ENCODE measurements at regions not wholly inside any gene's neighbourhood (a gene's known extent, or its start where the extent isn't known, plus 50 kb on each side); places are given as distances from the start of the nearest gene placed in this dataset.

DNA sequence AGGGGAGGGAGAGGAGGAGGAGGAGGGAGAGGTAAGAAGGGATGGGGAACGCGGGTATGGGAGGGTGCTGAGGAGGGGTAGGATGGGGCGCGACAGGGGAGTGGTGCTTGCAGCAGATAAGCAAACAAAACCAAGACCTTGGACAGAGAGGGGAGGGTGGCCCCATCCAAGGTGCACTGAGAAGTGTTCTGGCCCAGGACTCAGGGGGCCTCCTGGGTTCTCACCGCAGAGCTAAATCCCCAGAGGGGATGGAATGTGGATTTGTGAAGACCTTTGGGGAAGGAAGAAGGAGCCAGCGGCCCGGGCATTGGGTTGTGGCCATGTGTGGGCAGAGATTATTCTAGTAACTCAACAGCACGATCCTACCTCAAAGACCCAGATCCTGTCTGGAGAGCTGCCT lies 90.9 kb upstream of the LINC01488 start:
- intact Hi-C loops (cut with micrococcal nuclease) (no loop called here), dilution Hi-C loops (cut with HindIII; ENCODE audit: low sequenced_read_pairs, unreplicated experiment) (no loop called here), in situ Hi-C loops (cut with MboI; ENCODE audit: low sequenced_read_pairs) (no loop called here)
- H4K5ac ChIP-seq (ENCODE audit: low read depth, low read length): no peak overlapping the region
- H3K9ac ChIP-seq (ENCODE audit: low read depth, low read length): no peak overlapping the region
- no peak overlapping the region for H3K4me3 ChIP-seq (ENCODE audit: insufficient read depth, low read depth, low read length)
- H2AK9ac ChIP-seq (replicated peaks; ENCODE audit: low read depth, low read length, poor library complexity): no peak overlapping the region
- H4K91ac ChIP-seq (ENCODE audit: insufficient read depth, low read depth, low read length): no peak overlapping the region
- no peak overlapping the region for H2BK20ac ChIP-seq (ENCODE audit: low read depth, low read length)
- H3K14ac ChIP-seq (replicated peaks; ENCODE audit: low read depth, low read length): no peak overlapping the region
- H3K27ac ChIP-seq (ENCODE audit: insufficient read depth, low read length): no peak overlapping the region
- no peaks in the 10 kb centered on the region for H3K36me3 ChIP-seq (ENCODE audit: control insufficient read depth, insufficient read depth, low read length)
- H2AK5ac ChIP-seq (ENCODE audit: low read depth, low read length): 0 out of 2 replicates have a peak overlapping the region, but pooled peaks have one; percentile 21
- H3K9me1 ChIP-seq (ENCODE audit: insufficient read depth, low read length): no peaks in the 10 kb centered on the region
- TF ChIP-seq MAFK (IDR thresholded peaks at IDR 0.05; ENCODE audit: low read depth, low read length): no peak
- TF ChIP-seq MXI1 (IDR thresholded peaks at IDR 0.05; ENCODE audit: borderline replicate concordance, low read depth, low read length): no peak
- TF ChIP-seq RFX5 (IDR thresholded peaks at IDR 0.05; ENCODE audit: low read depth, low read length): no peak
- no peak for TF ChIP-seq POLR2A (IDR thresholded peaks at IDR 0.05; ENCODE audit: low read depth, low read length)
- TF ChIP-seq SMC3 (IDR thresholded peaks at IDR 0.05; ENCODE audit: low read depth, low read length): no peak
- no peak for TF ChIP-seq CHD1 (IDR thresholded peaks at IDR 0.05; ENCODE audit: low read depth, low read length)
- TF ChIP-seq MAZ (IDR thresholded peaks at IDR 0.05; ENCODE audit: borderline replicate concordance, low read depth, low read length): no peak
- TF ChIP-seq CEBPB (IDR thresholded peaks at IDR 0.05; ENCODE audit: low read depth, low read length): no peak
- TF ChIP-seq USF2 (IDR thresholded peaks at IDR 0.05; ENCODE audit: low read depth, low read length): no peak
- no peak for TF ChIP-seq ELK1 (IDR thresholded peaks at IDR 0.05; ENCODE audit: borderline replicate concordance, low read depth, low read length)
- no peak for TF ChIP-seq RCOR1 (IDR thresholded peaks at IDR 0.05; ENCODE audit: insufficient replicate concordance, low read length)
- TF ChIP-seq RAD21 (IDR thresholded peaks at IDR 0.05; ENCODE audit: low read length): no peak
- no peak for TF ChIP-seq FOS (IDR thresholded peaks at IDR 0.05; ENCODE audit: low read depth, low read length)
- no peak for TF ChIP-seq BHLHE40 (IDR thresholded peaks at IDR 0.05; ENCODE audit: low read depth, low read length)
- TF ChIP-seq NFE2L2 (IDR thresholded peaks at IDR 0.05; ENCODE audit: low read depth, low read length): no peak
- TF ChIP-seq CTCF (conservative IDR thresholded peaks at IDR 0.05; ENCODE audit: low read depth, low read length): no peak
- no peaks in the 10 kb centered on the region for H4K20me1 ChIP-seq (ENCODE audit: insufficient read depth, low read length)
- no peak overlapping the region for H3K4me2 ChIP-seq (ENCODE audit: low read depth, low read length)
- H2BK5ac ChIP-seq (ENCODE audit: low read depth, low read length, poor library complexity, severe bottlenecking): no peak overlapping the region
- no peak overlapping the region for H3K4ac ChIP-seq (ENCODE audit: low read depth, low read length)
- BruUV-seq (replicated peaks): no TSS peak
- ChIA-PET CTCF (no interaction called here), POLR2A (ENCODE audit: unreplicated experiment) (interaction anchor here (0.5 kb wide), 1 partner anchor 25 kb away, joined by 4 read pairs; no protein-coding TSS in a partner anchor)
- H3K79me1 ChIP-seq (ENCODE audit: low read depth in 1 of 2, low read length in 2 of 2): no peaks in the 10 kb centered on the region
- no peak overlapping the region for H3K18ac ChIP-seq (ENCODE audit: low read depth, low read length)
- 82% methylated on average over 4 of the region's 8 CpGs; no CpG with 5 or more reads in 1 of the 2 experiments for WGBS, 2 experiments (ENCODE audit: extremely low coverage in 2 of 2, insufficient read length in 1 of 2)
- no peak for ATAC-seq (ENCODE audit: low read depth)
- DNase-seq: no peak
- no peak overlapping the region for H4K8ac ChIP-seq (ENCODE audit: low read depth in 2 of 2, low read length in 2 of 2)
- peaks cover 7% of the 10 kb centered on the region; the same call in 1 of the 2 replicates for H3K27me3 ChIP-seq (ENCODE audit: control insufficient read depth, insufficient read depth, low read length)
- H2AFZ ChIP-seq (replicated peaks; ENCODE audit: low read length, poor library complexity): no peak overlapping the region
- H3K4me1 ChIP-seq (ENCODE audit: control insufficient read depth, insufficient read depth, low read length): no peaks in the 10 kb centered on the region
- H2BK15ac ChIP-seq (ENCODE audit: low read depth, low read length): no peak overlapping the region; the same call in 2 of the 3 replicates
- H2BK120ac ChIP-seq (ENCODE audit: low read depth, low read length): no peak overlapping the region
- H3K23ac ChIP-seq (ENCODE audit: low read depth, low read length): no peak overlapping the region
- H3K9me3 ChIP-seq (ENCODE audit: control insufficient read depth, insufficient read depth, low read length): peaks cover 11% of the 10 kb centered on the region
- H3K56ac ChIP-seq (ENCODE audit: extremely low read depth, insufficient read depth, low read length): no peak overlapping the region

Measured in IMR-90 (cell line).